Vagina (tissue), 2 donors: ENCODE measurements at regions not wholly inside any gene's neighbourhood (a gene's known extent, or its start where the extent isn't known, plus 50 kb on each side); places are given as distances from the start of the nearest gene placed in this dataset.

Experiments used
- DNase-seq, 2 donors: peaks; one replicate each; pipeline ENCODE4 v3.0.0-alpha.2; 2017; ENCODE audit errors: extremely low spot score in 2 of 2
- H3K27ac ChIP-seq: fragments of 200-600 bp; sonication (generic); one replicate; pipeline ENCODE4 v1.5.1; 2019
- H3K27me3 ChIP-seq: fragments of 200-600 bp; sonication (generic); one replicate; pipeline ENCODE4 v1.5.1; 2019
- H3K36me3 ChIP-seq, 2 donors: fragments of 200-600 bp; sonication (generic); one replicate each; pipeline ENCODE4 v1.5.1; 2017 to 2019
- H3K4me1 ChIP-seq: fragments of 200-600 bp; sonication (generic); one replicate; pipeline ENCODE4 v1.5.1; 2019
- H3K4me3 ChIP-seq, 2 donors: fragments of 200-600 bp; sonication (generic); 1 replicate in 1 of 2; 2 replicates in 1 of 2; pipeline ENCODE4 v1.5.1; 2016 to 2019
- H3K9me3 ChIP-seq: fragments of 200-600 bp; sonication (generic); one replicate; pipeline ENCODE4 v1.5.1; 2019
- CTCF ChIP-seq, 3 experiments: fragments of 450-650 bp in 2 of 3; fragments of 200-600 bp in 1 of 3; sonication (generic) in 1 of 3; IDR thresholded peaks; one replicate each; pipeline ENCODE4 v1.5.1; 2017 to 2019; ENCODE audit warnings: antibody characterized with exemption in 3 of 3, mild to moderate bottlenecking in 2 of 3, moderate library complexity in 2 of 3
- POLR2A ChIP-seq, 2 donors: fragments of 450-650 bp; IDR thresholded peaks; one replicate each; pipeline ENCODE4 v1.6.1; 2017; ENCODE audit warnings: antibody characterized with exemption in 2 of 2, mild to moderate bottlenecking in 2 of 2, moderate library complexity in 2 of 2
- POLR2AphosphoS5 ChIP-seq, 2 donors: sonication (generic); formaldehyde crosslinking; IDR thresholded peaks; one replicate each; pipeline ENCODE4 v1.9.0; 2017; ENCODE audit warnings: antibody characterized with exemption in 2 of 2, mild to moderate bottlenecking in 2 of 2, low read depth in 1 of 2; ENCODE audit not compliant: insufficient read depth in 1 of 2
- intact Hi-C: fragments of 100-400 bp; cut with DNase I; formaldehyde crosslinking; loops from one replicate; pipeline ENCODE4 v1.15.1; 2023

- no peak overlapping the region for H3K27ac ChIP-seq
- no peaks in the 10 kb centered on the region for H3K36me3 ChIP-seq
- no peak for DNase-seq
- H3K9me3 ChIP-seq = no peaks in the 10 kb centered on the region
- H3K4me1 ChIP-seq = peaks cover 9% of the 10 kb centered on the region
- no peaks in the 10 kb centered on the region for H3K27me3 ChIP-seq
- TF ChIP-seq CTCF (IDR thresholded peaks at IDR 0.05) = no peak
- TF ChIP-seq POLR2A (IDR thresholded peaks at IDR 0.05) = no peak
- TF ChIP-seq POLR2AphosphoS5 (IDR thresholded peaks at IDR 0.05; ENCODE audit: insufficient read depth in 1 of 2, low read depth in 1 of 2) = no peak
- no peak overlapping the region for H3K4me3 ChIP-seq
- intact Hi-C loops = no loop called here
These were observed 149.8 kb upstream of the IRX3 start for GRCh38 chr16:54436346-54436745.

- no peak overlapping the region for H3K27ac ChIP-seq
- no peaks in the 10 kb centered on the region for H3K27me3 ChIP-seq
- DNase-seq = no peak
- TF ChIP-seq POLR2A (IDR thresholded peaks at IDR 0.05) (no peak), CTCF (IDR thresholded peaks at IDR 0.05) (no peak), POLR2AphosphoS5 (IDR thresholded peaks at IDR 0.05; ENCODE audit: insufficient read depth in 1 of 2, low read depth in 1 of 2) (no peak)
- no peaks in the 10 kb centered on the region for H3K36me3 ChIP-seq
- no peaks in the 10 kb centered on the region for H3K9me3 ChIP-seq
- peaks cover 20% of the 10 kb centered on the region for H3K4me1 ChIP-seq
- no peak overlapping the region for H3K4me3 ChIP-seq
- intact Hi-C loops = no loop called here
These were observed 148.3 kb upstream of the IRX3 start for GRCh38 chr16:54434859-54435258.

- Histone ChIP-seq H3K36me3 (no peaks in the 10 kb centered on the region), H3K27me3 (no peaks in the 10 kb centered on the region), H3K4me3 (no peak overlapping the region), H3K4me1 (peaks cover 20% of the 10 kb centered on the region), H3K9me3 (no peaks in the 10 kb centered on the region), H3K27ac (no peak overlapping the region)
- no peak for DNase-seq
- intact Hi-C loops = no loop called here
- TF ChIP-seq POLR2AphosphoS5 (IDR thresholded peaks at IDR 0.05; ENCODE audit: insufficient read depth in 1 of 2, low read depth in 1 of 2) (no peak), POLR2A (IDR thresholded peaks at IDR 0.05) (no peak), CTCF (IDR thresholded peaks at IDR 0.05) (no peak)
These were observed 146.3 kb upstream of the IRX3 start for GRCh38 chr16:54432897-54433229.

- intact Hi-C loops = no loop called here
- H3K27me3 ChIP-seq = no peaks in the 10 kb centered on the region
- no peak for TF ChIP-seq POLR2AphosphoS5 (IDR thresholded peaks at IDR 0.05; ENCODE audit: insufficient read depth in 1 of 2, low read depth in 1 of 2)
- TF ChIP-seq CTCF (IDR thresholded peaks at IDR 0.05) = no peak
- no peak for TF ChIP-seq POLR2A (IDR thresholded peaks at IDR 0.05)
These were observed 145.7 kb upstream of the IRX3 start for GRCh38 chr16:54431997-54432896.

More at GRCh38 chr16:54431997-54432896, 145.7 kb upstream of the IRX3 start:
- DNase-seq = no peak
- Histone ChIP-seq H3K4me1 (peaks cover 20% of the 10 kb centered on the region), H3K36me3 (no peaks in the 10 kb centered on the region), H3K27ac (no peak overlapping the region), H3K9me3 (no peaks in the 10 kb centered on the region), H3K4me3 (no peak overlapping the region)
